IPS-NIHi7 (cell line): ENCODE measurements at regions not wholly inside any gene's neighbourhood (a gene's known extent, or its start where the extent isn't known, plus 50 kb on each side); places are given as distances from the start of the nearest gene placed in this dataset.
A peak's percentile ranks its signal among the peaks of the same experiment; 100 is the strongest.

Experiments used
- DNase-seq: peaks from one replicate; pipeline ENCODE4 v3.0.0; 2012; ENCODE audit warnings: mixed read lengths; ENCODE audit errors: extremely low spot score

DNA sequence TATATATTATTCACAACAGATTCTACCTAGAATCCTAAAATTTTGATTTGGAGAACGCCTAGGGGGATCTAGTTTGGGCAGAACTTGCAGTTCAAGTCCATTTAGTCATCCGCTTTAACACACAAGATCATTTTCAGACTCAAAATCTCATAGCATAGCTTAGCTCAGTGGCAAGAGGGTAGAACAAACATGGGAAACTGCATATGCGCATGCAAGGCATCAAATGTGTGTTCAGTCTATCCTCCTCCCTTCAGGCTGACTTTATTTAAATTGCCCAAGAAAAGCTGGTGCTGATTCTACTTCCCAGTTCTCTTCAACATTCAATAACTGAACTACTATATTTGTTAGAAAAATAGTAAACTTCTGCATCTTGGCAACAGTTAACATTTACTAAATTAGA, 79.6 kb upstream of the NRXN1 start:
- no peak for DNase-seq

- DNase-seq, result no peak
Measured at GRCh38 chr2:51108794-51109193, 76.9 kb upstream of the NRXN1 start.

- DNase-seq, result no peak
Measured at GRCh38 chr2:51107841-51108240, 75.9 kb upstream of the NRXN1 start.

- DNase-seq, result no peak
Measured at GRCh38 chr2:51105811-51106210, 73.9 kb upstream of the NRXN1 start.

DNA sequence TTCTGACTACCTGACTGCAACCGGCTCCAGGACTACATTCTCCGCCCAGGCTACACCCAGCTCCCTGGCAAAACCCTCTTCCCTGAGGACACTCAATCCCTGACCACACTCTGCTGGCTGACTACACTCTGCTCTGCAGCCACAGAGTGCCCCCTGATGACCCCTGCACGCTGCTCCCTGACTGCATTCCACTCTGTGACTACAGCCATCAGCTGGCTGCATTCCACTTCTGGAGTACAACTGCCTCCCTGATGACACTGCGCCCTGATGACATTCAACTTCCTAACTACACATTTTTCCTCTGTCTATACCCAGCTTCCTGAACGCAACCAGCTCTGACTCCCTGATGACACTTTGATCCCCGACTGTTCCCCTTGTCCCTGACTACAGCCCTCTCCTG, 71.3 kb upstream of the NRXN1 start:
- DNase-seq, result peak; percentile 59

GRCh38 chr2:51093016-51093415, 61.1 kb upstream of the NRXN1 start:
- DNase-seq, result no peak

DNA sequence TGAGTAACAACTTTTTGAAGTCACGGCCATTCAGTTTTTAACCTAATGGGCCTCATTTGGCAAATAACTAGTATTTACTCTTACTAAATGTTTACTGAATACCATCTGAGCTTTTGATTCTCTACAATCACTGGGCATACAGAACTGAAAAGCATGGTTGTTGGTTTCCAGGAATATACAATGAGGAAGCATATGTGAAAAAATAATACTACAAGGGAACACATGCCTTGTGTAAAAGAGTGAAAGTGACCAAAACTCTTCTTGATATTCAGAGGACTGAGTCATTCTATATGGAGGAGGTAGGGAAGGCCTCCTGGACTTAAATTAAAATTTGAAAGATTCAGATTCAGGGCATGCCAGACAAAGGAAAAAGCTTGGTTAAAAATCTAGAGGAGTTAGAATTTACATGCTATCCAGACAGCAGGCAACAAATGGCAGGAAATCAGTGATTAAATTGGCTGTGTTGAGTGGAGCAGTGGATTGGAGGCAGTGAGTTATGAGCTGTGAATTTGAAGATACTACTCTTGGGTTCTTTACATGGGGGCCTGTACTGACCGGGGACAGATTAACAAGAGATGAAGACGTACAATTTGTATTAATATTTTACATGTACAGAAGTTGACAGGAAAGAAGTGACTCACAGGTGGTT, 53.6 kb upstream of the NRXN1 start:
- DNase-seq, result no peak

DNA sequence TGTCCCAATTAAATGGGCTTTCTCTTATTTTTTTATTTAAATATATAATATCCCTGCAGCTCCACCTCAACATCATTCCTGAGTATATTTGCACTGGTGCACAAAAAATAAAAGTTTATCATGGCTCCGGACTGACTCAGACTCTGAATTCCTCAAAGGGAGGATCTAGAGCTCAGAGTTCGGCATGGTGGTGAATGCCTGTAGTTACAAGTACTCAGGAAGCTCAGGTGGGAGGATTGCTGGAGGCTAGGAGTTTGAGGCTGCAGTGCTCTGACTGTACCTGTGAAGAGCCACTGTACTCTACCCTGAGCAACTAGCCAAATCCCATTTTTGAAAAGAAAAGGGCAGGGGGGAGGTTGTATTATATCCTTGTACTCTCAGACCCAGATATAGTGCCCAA, 52.8 kb upstream of the NRXN1 start:
- DNase-seq, result no peak
